GM18502 (cell line): ENCODE measurements at regions not wholly inside any gene's neighbourhood (a gene's known extent, or its start where the extent isn't known, plus 50 kb on each side); places are given as distances from the start of the nearest gene placed in this dataset.
"Not testable (repeated sequence)": the region's sequence is repeated elsewhere in the genome, so short reads cannot be mapped to it uniquely, and the experiment has no call there.

ENCODE experiments used
- ATAC-seq: cut with Tn5 transposase; IDR thresholded peaks from one replicate; pipeline ENCODE4 v1.9.1; 2021; ENCODE audit warnings: mild to moderate bottlenecking; ENCODE audit not compliant: unreplicated experiment, poor library complexity

DNA sequence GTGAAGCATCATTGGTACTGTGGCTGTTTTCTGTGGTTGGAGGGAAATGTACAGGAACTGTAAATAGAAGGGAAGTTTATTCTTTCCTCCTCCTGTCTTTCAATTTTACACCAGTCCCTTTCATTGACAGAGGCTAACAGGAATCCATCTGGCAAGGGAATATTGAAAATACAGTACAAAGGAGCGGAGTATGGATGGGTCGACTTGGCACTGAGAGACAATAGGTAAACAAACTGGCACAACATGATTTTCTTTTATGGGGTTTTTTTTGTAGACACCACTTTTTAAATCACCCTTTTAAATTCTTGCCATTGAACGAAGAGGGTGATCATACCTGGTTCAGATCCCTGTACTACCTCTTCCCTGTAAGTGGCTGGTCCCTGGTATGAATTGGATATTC lies 341.3 kb downstream of the RWDD3 start:
- no peak for ATAC-seq

DNA sequence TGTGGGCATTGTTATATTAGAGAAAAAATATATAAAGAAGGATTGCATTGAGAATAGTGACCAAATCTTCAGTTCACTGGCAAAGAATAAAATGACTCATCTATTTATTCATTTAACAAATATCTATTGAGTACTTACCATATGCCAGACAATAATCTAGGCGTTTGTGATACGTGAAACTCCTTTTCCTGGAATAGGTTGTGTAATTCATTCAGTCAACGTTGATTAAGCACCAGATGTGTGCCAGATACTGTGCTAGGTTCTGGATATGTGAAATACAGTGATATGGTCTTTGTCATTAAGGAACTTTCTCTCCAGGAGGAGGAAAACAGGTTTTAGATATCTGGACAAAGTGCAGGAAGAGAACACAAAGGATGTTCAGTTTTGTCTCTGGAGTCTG lies 344.5 kb downstream of the RWDD3 start:
- no peak for ATAC-seq

DNA sequence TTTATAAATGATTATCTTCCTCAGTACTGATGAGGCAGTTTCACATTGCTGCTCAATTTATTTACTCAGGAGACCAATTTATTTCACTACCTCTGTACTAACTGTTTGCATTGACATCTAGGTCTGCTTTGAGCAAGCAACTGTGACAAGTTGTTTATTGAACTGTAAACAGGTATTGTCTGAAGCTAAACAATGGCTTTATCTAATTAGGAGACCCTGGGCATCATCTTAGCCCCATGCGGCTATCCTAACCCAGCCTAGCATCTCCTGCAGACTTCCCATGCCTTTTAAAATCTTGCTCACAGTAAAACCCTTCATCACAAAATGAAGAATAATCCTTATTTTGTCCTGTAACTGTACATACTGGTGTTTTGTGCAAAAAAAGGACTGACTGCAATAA lies 348.2 kb downstream of the RWDD3 start:
- no peak for ATAC-seq

DNA sequence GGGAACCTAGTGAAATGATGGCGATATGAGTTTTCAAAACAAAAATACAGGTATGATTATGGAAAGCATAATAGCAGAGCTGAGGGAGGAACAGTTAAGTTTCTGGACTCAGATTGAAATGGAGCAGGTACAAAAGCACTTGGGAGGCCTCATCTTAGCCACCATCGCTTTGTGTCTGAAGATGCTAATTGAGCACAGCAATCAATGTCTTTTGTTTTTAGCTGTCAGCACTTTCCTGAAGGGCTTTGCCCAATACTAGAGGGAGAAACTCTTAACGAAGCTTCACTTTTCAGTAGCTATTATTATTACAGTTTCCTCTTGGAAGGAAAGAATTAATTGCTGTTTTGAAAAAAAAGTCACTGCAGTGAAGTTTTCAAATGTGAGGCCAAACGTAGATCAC lies 348.7 kb downstream of the RWDD3 start:
- no peak for ATAC-seq

DNA sequence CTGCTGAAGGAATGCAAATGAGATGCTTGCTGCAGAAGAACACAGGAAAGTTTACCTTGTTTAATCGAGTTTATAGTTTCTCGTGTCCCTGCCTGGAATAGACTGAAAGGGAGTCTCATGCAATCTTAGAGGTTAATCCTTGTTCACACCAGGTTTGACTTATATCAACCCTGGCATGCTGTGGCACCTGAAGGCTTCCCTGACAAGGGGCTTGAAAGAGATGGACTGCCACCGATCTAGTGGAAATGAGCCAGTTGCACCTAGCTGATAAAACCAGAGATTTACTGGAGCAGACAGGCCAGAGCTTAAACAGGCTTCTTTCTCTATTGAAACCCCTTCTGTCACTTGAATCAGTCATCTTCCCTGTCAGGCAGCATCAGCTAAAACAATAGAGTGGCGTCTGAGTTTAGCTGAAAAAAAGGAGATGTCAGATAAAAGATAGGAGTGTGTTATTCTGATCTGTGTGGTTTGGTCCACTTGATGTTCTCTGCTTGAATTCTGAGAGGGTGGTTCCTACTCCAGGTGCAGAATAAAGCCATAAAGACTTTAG lies 349.7 kb downstream of the RWDD3 start:
- ATAC-seq, result no peak

DNA sequence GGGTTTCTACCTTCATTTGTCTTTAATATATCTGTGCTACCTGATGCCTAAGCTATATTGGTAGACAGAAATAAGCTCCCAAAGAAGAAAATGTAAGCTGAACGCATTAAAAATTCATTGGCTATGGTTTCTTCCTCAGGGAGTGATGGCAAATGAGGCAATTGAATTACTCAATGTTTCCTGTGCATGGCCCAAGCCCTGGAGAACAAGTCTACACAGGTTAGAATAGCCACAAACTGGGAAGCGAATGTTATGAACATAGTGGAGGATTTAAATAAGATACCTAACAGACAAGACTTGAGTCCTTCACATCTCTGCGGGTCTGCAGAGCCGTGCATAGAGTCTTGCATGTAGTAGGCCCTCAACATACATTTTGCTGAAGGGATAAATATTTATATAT lies 350.3 kb downstream of the RWDD3 start:
- no peak for ATAC-seq

DNA sequence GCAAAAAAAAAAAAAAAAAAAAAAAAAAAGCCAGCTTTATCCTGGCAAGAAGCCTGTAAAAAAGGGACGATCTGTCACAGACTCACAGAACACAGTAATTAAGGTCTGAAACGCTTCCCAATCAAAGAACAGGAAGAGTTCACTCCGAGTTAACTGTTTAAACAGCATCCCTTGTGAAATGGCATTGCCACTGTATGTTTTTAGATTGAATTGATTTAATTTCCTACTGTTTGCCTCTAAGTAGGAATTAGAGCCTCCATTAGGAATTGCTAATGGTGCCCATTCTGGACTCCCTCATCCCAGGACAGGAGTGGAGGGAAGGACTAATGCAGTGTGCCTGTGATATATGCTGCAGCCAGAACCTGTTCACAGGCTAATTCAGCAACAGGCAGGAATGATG lies 370.8 kb downstream of the RWDD3 start:
- no peak for ATAC-seq

DNA sequence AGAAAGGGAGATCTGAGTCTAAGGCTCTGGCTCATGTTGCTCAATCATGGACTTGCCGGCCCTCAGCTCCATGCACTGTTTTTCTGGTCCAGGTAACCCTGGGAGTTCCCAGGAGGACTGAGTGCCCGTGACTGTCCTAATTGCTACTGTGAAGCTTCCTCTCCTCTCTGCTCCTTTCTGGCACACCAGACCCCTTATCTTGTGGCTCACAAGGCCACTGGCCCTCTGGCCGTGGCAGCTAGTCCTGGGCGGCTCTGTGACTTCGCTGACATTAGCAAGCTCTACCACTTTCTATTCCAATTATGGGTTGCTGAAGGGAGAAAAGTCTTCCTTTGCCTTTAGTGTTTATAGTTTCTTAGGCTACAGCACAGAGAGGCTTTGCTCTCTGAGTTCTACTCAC lies 380.2 kb downstream of the RWDD3 start:
- ATAC-seq, result no peak

DNA sequence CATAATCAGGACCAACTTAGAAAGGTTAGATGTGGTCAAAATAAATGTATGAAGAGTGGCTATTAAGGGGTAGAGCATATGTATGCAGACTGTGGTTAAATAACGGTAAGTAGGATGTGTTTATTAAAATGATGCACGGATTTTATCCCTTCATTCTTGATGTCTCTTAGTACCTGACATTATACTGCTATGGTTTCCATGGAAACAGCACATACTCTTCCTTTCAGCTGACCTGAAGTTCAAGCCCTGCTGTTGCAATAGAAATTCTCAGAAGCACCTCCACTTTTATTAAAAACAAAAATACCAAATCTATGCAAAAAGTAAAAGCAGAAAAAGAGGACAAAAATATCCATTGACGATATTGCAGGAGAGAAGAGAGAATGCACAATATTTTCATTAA lies 381.4 kb downstream of the RWDD3 start:
- no peak for ATAC-seq

DNA sequence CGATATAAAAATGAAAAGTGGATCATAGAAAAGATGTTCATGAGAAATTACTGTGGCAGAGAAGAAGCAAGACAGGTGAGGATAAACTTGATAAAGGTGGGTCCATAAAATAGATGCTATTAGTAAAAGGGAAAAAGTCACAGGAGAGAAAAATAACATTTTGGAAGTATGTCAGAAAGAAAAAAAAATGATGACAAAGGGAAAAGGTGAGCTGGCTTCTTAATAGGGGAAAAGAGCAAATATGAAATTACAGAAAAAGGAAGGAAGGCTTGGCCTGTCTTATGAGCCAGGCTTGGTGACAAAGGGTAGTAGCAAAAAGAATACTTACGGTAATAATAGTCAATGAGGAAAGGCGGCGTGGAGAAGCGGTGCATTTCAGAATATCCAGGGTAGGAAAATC lies 386.1 kb downstream of the RWDD3 start:
- ATAC-seq, result no peak

DNA sequence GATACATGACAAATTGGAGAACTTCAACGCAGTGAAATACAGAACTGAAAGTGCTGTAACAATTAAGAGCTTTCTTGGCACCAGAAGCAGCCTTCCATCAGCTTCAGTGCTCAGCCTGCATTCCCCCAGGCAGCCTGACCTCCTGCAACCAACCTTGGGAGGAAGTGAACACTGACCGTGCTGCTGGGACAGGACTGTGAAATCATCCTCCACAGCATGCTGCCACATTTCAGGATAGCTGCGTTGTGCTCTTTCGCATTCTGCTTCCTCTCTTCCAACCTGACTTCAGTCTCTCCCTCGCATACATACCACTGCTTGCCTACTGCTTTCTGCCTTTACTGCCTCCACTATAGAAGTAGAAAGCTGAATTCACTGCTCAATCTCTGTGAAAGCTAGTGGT lies 388.6 kb downstream of the RWDD3 start:
- no peak for ATAC-seq

DNA sequence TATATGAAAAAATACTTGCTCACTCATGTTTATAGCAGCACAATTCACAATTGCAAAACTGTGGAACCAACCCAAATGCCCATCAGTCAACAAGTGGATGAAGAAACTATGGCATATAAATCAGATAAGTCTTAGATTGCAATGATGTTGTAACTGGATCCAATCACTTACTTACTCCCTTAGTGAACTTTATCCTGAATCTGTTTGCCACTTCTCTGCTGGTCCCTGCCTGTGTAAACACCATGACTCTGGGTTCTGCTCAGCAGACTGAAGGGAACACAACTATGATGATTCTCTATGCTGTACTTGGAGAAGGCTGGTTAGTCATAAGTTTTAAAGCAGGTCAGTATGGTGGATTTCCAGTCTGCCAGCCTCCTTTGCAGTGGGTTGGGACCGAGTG lies 391.2 kb downstream of the RWDD3 start:
- no peak for ATAC-seq

DNA sequence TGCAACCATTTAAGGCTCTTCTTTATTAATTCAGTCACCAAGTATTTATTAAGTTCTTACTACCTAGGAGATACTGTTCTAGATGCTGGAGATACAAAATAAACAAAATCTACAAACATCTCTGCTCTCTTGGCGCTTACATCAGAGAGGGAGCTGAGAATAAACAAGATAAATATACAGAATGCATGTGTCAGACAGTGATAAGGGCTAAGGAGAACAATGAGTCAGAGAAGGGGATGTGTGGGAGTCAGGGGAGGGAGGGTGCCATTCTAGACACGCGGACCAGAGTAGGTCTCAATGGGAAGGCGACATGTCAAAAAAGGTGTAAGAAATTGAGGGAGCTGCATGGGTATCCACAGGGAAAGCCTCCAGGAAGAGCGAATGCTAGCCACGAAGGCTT lies 393.2 kb downstream of the RWDD3 start:
- no peak for ATAC-seq

DNA sequence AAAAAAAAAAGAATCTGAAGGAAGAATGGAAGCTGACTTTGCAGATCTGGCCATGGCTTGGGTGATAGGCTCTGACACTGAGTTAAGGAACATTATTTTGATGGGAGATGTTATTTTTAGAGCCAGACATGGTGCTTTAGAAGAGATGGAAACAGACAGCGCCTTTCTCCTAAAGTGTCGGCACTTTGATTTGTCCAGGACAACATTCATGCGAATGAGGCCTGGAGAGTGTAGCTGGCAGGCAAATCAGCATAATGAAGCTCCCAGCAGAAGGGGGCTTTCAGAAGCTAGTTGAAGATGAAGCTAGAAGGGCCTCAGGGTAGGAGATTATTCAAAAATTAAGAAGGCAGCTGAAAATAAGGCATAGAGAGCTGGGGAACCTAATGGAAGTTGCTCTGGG lies 397.7 kb downstream of the RWDD3 start:
- no peak for ATAC-seq

DNA sequence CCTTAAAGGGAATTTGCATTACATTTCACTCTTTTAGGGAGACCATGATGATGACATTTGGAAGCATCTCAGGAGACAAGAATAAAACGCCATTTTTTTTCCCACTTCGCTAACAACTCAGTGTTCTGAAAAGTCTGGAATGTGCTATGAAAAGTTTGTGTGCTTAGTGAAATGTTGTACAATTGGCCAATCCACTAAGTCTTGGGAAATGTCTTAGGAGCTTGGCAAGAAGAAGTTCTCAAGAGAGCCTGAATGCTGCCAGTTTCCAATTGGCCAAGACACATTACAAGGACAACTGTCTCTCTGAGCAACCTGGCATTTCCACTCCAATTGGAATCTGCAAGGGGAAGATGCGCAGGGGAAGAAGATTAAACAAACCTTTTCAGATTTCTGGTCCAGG lies 401.8 kb downstream of the RWDD3 start:
- ATAC-seq, result no peak

DNA sequence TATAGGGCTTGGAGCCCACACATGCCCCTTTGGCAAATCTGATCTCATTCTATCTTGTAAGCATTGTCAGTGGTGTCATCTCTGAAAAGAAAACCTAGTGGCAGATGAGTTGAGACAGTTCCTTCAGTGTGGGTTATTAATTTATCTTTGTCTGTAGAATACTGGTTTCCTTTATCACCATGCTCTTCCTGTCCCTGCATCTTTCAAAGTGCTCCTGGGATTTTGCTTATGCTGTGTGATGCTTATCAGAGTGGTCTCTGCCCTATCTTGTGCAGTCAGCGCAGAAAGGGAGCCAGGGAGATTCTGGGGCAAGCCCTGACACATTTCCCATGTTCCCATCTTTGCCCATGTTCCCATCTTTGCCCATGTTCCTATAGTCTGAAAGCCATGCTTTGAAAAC lies 402.9 kb downstream of the RWDD3 start:
- no peak for ATAC-seq

DNA sequence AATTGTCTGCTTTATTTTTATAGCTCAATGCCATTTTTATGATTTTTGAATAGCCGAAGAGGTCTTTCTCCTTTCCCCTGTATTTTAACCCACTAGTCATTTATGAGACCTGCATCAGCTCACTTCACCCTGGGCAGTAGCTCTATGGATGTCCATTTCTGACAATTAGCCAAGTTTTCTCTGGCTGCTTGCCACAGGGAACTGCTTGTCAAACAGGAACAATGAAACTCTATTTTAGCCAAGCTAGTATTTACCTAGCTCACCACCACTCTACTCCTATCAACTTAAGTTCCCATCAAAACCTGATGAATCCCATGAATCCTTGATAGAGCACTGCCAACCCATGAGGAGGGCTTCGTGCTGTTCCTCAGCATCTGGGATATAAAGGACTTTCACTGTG lies 406.7 kb downstream of the RWDD3 start:
- no peak for ATAC-seq

DNA sequence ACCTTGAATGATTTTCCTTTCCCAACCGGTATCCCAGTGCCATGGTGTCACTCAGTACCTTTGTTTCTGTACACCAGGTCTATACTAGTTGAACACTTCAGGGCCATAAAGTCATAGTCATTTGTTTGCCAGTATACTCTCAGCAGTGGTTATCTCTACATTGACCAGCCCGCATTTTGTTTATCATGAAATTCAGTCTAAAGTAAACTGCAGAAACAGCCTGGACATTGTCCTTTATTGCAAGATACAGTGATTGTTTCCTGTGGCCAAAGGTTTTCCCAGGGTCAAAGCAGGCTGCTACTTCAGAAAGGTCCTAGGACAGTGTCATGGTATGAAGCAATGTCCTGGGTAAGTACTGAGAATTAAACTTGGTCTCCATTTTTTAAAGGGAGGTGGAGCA lies 407.4 kb downstream of the RWDD3 start:
- ATAC-seq, result no peak

DNA sequence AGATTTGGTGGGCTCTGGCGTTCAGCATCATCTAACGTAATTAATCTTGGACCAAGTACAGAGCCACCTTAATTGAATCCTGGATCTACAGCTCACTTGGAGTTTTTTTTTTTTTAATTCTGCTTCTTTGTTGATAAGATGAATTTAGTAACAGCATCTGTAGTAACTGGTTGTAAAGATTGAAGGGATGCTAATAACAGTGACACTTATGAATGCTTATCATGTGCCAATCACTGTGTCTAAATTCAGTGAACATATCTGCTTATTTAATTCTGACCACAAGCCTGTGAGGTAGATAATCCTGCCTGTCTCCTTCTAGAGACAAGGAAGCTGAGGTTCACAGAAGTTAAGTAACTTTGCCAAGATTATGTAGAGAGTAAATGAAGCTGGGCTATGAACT lies 408.0 kb downstream of the RWDD3 start:
- no peak for ATAC-seq

DNA sequence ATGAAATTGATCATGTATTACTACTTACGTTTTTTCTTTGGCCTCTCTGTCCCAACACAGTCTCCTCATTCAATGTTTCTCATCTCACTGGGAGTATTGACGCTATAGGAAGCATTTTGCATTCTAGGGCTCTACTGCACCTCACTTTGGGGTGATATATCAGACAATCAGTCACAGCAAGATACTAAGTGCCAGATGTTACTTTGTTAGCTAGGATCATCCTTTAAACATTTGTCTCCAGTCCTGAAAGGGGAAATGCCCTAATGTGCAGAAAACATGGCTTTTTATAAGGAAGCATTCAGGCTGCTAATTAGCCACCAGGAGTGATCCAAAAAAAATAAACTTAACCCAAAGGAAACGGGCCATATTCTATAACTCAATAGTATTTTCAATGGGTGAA lies 409.1 kb downstream of the RWDD3 start:
- ATAC-seq, result no peak

DNA sequence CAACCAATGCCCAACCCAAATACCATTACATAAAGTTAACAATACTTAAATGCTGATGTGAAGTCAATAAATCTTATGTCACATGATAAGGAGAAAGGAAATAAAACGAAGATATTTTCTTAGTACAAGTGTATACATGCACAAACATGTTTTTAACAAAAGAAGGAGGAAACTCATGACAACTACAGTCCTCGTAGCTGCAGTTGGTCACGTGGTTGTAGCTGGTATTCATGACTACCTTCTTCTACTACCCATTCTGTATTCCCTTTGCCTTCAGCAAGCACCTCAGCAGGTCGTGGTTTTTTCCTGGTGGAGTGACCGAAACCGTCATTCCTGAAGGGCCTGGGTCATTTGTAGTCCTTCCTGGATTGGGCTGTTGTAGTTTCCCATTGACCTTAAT lies 411.1 kb downstream of the RWDD3 start:
- ATAC-seq, result not testable (repeated sequence)

DNA sequence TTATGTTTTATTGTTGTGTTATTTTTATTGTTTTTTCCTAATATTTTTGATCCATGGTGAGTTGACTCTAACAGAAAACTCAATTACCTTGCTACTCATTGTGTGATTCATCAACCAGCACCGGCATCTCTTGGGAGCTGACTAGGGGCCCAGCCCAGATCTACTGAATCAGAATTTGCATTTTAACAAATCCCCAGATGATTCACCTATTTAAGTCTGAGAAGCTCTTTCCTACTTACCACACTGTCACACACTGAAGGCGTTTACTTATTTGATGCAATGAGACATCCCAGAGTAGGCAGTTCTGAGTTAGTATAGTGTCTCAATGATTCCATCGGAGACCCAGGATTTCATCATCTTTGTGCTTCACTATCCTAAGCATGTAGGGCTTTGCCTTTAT lies 416.6 kb downstream of the RWDD3 start:
- no peak for ATAC-seq

DNA sequence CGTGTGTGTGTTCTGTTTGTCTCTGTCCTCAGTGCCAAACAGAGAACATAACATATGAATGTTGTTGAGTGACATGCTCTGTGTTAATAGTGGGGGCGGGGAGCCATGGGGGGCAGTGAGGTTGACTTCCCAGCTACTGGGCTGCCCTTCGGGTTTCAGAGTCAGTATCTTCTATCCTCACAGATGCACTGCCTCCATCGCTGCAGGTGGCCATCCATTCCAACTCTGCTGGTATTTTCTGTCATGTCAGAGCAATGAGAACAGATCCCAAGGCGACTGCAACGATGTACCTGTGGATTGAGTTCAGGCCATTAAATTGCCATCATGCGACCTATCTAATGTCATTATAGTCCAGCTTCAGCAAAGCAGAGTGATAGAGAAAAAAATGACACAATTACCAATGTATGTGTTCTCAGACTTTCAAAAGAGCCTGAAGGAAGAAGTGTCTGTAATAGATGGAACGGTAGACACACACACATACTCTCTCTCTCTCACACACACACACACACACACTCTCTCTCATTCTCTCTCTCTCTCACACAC lies 418.5 kb downstream of the RWDD3 start:
- no peak for ATAC-seq
